HG03135 (cell line): ENCODE measurements at regions not wholly inside any gene's neighbourhood (a gene's known extent, or its start where the extent isn't known, plus 50 kb on each side); places are given as distances from the start of the nearest gene placed in this dataset.
A peak's percentile ranks its signal among the peaks of the same experiment; 100 is the strongest.
"Not testable (repeated sequence)": the region's sequence is repeated elsewhere in the genome, so short reads cannot be mapped to it uniquely, and the experiment has no call there.

Experiments
- ATAC-seq: cut with Tn5 transposase; IDR thresholded peaks from one replicate; pipeline ENCODE4 v1.9.1; 2021; ENCODE audit warnings: mild to moderate bottlenecking, moderate library complexity; ENCODE audit not compliant: unreplicated experiment

DNA sequence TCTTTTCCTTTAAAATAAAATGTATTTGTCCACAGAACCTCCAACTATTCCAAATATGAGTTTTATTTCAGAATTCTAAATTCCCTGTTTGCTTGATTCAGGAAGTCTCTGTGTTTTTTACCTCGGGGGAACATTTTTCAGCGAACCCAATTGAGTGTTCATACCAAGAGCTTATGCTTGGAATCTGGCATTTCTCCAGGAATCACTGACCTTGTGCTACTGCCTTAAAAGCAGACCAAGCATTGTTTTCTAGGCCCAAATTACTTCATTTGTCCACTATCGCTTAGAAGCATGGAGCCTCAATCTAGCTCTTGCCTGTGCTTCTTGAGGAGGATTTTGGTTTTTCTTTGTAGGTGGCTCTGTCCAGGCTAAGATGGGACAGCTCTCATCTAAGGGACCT is 59.4 kb downstream of the EBLN1 start:
- ATAC-seq, result no peak

DNA sequence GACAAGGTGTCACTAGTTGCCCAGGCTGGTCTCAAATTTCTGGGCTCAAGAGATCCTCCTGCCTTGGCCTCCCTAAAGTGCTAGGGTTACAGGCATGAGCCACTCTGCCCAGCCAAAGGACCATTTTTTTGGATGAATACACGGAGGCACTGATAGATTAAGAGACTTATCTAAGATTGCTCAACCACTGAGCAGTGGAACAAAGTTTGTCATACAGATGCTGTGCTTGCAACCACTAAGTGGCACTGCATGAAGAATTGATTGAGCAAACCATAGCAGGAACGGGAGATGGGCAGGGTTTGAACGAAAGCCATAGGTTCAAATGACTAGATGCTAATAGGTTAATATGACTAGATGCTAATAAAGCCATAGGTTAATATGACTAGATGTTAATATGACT is 61.1 kb downstream of the EBLN1 start:
- no peak for ATAC-seq

DNA sequence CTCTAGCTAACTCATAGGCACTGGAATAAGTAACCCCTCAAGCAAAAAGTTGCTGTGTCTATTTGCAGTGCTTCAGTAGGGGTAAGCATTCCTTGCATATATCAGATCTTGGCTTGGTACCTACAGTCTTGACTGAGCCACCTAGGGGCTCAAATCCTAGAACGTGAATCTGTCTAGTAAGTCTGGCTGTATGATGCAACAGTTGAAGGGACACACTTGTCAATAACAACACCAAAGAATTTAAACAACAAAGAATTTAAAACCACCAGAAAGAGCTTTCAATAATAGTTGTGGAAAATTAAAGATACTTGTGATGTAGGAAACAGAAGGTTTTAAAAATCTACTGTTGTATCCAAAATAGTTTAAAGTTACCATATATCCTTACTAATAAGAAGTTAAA is 65.4 kb downstream of the EBLN1 start:
- no peak for ATAC-seq

DNA sequence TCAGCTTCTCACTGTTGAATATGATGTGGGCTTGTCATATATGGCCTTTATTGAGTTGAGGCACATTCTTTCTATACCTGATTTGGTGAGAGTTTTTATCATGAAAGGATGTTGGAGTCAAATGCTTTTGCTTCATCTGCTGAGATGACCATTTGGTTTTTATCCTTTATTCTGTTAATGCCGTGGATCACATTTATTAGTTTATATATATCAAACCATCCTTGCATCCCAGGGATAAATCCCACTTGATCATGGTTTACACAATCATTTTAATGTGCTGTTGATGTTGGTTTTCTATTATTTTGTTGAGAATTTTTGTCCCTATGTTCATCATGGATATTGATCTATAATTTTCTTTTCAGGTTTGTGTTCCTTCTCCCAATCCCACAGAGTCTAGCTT is 67.0 kb downstream of the EBLN1 start:
- ATAC-seq, result no peak

DNA sequence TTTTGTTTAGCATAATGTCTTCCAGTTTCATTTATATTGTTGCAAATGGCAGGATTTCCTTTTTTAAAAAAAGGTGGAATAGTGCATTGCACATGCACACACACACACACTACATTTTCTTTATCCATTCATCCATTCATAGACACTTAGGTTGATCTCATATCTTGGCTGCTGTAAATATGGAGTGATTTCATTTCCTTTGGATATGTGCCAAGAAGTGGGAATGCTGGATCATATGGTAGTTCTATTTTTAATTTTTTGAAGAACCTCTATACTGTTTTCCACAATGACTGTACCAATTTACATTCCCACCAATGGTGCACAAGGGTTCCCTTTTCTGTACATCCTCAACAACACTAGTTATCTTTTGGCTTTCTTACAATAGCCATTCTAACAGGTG is 68.9 kb downstream of the EBLN1 start:
- ATAC-seq, result no peak

DNA sequence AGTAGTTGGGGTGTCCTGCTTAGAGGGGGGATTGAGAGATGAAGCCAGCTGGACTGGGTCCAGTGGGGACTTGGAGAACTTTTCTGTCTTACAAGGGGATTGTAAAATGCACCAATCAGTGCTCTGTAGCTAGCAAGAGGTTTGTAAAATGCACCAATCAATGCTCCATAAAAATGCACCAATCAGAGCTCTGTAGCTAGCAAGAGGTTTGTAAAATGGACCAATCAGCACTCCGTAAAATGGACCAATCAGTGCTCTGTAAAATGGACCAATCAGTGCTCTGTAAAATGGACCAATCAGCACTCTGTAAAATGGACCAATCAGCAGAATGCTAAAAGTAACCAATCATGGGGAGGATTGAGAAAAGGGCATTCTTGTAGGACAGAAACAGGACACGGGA is 71.9 kb downstream of the EBLN1 start:
- not testable (repeated sequence) for ATAC-seq

DNA sequence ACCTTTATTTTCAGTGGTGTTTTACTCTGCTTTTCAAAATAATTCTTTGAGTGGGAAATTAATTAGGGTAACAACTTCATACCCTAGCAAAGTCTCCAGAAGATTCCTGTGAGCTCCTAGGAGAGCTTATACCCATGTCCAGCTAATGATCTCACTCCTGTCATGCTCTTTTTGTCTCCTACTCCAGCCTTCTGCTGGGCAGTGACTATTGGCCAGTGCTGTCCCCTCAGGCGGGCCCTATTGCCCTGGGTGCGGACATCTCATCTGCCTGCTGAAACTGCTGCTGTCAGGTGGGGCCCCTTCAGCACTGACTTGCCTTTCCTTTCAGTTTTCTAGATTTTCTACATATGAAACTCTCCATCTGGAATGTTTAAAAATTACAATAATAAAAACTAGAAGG is 80.3 kb downstream of the EBLN1 start:
- no peak for ATAC-seq

DNA sequence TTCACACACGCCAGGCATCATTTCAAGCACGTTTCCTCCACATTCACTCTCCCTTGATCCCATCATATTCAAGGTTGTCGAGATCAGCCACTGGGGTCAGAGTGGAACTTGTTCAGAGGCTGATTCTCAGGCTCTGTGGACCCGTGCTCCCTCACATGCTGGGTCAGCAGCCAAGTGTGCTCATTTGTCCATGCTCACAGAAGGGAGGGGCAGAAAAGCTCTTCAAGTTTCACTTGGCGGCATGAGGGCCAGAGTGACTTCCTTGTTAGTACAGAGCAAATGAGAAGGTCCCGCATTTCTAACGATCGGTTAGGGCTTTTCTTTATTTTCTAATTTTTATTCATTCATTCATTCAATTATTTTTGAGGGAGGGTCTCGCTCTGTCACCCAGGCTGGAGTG is 82.2 kb downstream of the EBLN1 start:
- no peak for ATAC-seq

DNA sequence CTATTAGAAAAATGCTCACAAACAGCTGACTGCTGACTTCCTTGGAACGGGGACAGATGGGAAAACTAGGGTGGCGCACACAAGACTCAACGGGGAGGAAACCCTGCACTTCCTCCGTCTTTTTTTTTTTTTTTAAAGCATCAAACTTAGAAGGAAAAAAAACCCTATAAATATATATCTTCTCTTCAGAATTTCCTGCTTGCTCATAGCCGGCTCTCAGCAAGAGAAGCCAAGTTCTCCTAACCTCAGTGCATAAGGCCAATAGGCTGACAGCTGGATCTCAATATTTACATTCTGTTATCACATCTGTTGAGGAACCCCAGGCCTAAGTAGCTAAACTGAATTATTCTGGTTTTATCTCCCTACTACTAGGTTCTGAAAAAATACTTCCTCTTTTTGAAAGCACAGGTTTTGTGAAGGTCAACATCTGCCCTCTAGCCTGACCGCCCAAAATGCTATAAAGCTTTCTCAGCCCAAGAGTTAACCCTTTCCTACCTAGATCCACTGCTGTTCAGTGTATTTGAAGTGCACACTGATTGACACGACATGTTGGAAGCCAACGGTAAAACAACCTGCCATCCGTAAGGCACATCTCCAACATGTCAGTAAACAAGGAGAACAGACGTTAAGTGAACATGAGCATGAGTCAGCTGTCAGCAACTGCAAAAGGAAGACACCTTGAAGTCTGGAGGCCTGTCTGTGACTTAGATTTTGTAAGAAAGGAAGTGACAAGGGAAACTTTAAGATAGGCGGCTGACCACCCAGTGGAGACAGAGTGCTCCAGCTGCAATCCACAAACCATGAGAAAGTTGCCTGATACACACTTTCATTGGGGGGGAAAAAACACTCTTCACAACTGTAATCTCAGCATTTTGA is 83.8 kb downstream of the EBLN1 start:
- ATAC-seq, result peak; percentile 70

DNA sequence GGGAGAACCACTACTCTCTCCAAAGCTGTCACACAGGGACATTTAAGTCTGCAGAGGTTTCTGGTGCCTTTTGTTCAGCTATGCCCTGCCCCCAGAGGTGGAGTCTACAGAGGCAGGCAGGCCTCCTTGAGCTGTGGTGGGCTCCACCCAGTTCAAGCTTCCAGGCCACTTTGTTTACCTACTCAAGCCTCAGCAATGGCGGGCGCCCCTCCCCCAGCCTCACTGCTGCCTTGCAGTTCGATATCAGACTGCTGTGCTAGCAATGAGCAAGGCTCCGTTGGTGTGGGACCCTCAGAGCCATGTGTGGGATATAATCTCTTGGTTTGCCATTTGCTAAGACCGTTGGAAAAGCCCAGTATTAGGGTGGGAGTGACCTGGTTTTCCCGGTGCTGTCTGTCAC is 87.0 kb downstream of the EBLN1 start:
- ATAC-seq, result not testable (repeated sequence)

DNA sequence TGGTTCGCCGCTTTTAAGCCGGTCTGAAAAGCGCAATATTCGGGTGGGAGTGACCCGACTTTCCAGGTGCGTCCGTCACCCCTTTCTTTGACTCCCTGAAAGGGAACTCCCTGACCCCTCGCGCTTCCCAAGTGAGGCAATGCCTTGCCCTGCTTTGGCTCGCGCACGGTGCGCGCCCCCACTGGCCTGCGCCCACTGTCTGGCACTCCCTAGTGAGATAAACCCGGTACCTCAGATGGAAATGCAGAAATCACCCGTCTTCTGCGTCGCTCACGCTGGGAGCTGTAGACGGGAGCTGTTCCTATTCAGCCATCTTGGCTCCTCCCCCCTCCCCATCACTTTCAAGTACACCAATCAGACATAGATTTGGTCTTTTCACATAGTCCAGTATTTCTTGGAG is 88.2 kb downstream of the EBLN1 start:
- ATAC-seq, result not testable (repeated sequence)

DNA sequence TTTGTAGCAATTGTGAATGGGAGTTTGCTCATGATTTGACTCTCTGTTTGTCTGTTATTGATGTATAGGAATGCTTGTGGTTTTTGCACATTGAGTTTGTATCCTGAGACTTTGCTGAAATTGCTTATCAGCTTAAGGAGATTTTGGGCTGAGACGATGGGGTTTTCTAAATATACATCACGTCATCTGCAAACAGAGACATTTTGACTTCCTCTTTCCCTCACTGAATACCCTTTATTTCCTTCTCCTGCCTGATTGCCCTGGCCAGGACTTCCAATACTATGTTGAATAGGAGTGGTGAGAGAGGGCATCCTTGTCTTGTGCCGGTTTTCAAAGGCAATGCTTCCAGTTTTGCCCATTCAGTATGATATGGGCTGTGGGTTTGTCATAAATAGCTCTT is 96.6 kb downstream of the EBLN1 start:
- ATAC-seq, result not testable (repeated sequence)

DNA sequence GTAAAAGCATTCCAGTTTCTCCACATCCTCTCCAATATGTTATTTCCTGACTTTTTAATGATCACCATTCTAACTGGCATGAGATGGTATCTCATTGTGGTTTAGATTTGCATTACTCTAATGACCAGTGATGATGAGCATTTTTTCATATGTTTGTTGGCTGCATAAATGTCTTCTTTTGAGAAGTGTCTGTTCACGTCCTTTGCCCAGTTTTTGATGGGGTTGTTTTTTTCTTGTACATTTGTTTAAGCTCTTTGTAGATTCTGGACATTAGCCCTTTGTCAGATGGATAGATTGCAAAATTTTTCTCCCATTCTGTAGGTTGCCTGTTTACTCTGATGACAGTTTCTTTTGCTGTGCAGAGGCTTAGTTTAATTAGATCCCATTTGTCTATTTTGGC is 97.7 kb downstream of the EBLN1 start:
- ATAC-seq, result not testable (repeated sequence)

DNA sequence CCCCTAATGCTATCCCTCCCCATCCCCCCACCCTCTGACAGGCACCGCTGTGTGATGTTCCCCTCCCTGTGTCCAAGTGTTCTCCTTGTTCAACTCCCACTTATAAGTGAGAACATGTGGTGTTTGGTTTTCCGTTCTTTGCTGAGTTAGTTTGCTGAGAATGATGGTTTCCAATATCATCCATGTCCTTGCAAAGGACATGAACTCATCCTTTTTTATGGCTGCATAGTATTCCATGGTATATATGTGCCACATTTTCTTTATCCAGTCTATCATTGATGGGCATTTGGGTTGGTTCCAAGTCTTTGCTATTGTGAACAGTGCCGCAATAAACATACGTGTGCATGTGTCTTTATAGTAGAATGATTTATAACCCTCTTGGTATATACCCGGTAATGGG is 98.2 kb downstream of the EBLN1 start:
- ATAC-seq, result not testable (repeated sequence)

DNA sequence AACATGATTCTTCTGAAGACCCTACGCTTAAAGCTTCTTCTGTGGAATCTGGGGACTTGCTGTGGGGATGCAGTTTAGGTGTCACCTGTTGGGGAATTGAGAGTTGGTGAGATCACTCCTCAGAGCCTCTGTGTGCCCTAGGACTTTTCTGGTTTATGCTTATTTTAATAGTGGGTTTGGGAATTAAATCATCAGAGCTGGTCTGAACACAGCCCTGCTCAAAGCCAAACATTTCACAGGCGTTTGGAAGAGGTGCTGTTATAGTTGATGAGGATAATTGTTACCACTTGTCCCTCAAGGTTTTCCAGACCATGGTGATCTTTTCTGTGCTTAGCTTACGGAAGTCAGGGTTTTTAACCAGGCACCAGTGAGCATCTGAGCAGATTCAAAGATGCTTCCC is 106.1 kb downstream of the EBLN1 start:
- ATAC-seq, result no peak

DNA sequence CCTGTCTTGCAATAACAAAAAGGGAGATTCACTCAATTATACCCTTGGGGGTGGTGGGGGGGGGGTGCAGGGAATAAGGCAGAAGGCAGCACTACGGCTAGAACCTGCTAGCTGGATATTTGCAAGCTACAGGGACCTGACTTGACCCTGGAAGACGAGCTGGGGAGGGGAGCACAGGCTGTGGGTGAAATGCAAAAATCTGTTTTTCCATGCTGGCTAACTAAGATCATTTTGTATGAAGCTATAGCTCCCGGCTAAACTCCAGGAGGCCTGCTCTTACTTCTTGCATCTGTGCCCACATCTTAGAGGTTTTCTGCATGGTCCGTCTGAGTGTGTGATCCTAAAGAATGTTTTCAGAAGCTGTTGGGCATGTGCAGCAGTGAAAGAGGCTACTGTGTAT is 106.6 kb downstream of the EBLN1 start:
- no peak for ATAC-seq

DNA sequence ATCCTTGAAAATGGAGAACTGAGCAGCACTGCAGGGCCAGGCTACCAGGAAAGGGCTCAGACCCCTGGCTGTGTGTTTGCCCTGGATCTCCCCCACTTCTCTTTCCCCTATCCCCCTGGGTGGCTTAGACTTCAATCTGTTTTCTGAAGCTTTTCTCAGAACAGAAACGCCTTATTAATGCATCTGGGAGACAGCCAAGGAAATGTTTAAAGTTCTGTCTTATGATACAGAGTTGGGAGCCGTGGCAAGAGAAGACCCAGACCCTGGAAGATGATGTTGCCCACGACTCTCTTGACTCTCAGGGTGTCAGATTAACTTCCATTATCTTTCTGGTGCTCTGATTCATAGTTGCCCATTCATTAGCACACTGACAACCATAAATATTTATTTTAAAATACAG is 107.1 kb downstream of the EBLN1 start:
- ATAC-seq, result no peak

DNA sequence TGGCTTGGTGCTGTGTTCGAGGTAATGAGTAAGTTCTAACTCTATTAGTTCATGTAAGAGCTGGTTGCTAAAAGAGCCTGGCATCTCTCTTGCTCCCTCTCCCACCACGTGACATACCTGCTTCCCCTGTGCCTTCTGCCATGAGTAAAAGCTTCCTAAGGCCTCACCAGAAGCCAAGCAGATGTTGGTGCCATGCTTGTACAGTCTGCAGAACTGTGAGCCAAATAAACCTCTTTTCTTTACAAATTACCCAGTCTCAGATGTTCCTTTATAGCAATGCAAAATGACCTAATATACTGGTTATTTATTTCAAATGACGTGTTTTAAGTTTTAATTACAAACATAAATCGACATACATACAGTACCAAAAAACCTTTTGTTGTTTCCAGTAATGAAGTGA is 101.7 kb upstream of the DNAJC1 start:
- no peak for ATAC-seq

DNA sequence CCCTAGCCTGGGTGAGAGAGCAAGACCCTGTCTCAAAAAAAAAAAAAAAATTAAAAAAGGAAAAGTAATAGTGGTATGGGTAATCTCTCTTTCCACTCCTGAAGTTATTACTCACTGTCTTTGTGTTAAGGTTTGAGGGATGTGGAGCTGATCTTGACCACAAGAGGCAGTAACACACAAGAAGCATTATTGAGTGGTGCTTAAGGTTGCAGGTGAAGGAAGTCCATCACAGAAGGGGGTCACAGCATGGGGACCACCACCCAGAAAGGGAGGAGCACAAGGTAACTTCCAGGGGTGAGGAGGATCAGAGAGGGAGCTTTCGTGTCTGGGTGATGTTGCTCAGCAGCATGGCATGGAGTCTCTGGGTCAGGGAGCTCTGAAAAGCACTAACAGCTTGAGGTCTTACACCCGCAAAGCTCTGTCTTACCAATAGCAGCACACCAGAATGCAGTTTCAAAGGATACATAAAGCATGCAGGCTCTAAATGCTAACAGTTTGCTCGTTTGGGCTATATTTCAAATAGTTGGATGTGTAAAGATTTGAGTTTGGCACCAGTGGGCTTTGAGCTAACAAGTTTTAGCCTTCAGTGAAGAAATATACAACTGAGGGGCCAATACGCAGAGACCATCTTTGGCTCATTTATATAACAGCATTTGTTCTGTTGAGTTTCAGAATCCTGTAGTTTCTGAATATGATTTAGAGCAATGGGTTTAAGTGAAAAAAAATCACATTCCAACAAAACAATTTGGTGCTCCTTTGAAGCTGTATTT is 100.4 kb upstream of the DNAJC1 start:
- ATAC-seq, result no peak

DNA sequence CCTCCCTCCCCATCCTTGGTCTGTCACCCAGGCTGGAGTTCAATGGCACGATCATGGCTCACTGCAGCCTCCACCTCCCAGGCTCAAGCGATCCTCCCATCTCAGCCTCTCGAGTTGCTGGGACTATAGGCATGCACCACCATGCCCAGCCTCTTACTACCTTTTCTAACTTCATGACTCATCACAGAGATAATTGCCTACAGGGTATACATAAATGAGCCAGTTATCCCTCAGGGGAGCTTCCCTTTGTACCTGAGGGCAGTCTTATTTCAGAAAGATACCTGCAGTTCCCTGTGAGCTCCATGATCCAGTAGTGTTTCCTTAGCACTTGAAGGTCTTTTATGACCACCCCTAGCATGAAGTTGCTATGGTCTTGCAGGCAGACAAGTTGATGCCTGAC is 94.2 kb upstream of the DNAJC1 start:
- ATAC-seq, result no peak

DNA sequence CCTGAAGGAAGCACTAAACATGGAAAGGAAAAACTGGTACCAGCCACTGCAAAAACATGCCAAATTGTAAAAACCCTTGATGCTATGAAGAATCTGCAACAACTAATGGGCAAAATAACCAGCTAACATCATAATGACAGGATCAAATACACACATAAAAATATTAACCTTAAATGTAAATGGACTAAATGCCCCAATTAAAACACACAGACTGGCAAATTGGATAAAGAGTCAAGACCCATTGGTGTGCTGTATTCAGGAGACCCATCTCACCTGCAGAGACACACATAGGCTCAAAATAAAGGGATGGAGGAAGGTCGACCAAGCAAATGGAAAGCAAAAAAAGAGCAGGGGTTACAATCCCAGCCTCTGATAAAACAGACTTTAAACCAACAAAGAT is 87.7 kb upstream of the DNAJC1 start:
- ATAC-seq, result not testable (repeated sequence)

DNA sequence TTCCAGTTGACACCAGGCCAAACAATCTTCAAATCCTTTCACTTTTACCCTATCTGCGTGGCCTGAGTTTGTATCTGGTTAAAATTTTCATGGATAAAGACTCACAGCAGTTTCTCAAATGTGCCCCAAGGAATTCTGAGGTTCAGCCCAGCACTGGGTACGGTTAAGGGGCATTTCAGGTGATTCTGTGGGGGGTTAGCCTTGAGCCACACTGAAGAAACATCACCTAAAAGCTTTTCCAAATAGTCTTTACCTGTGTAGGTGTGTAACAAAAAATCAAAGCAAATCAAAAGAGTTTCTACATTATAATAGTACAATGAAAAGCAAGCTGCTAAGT is 83.8 kb upstream of the DNAJC1 start:
- ATAC-seq, result no peak
